ENCODE measurements at regions not wholly inside any gene's neighbourhood (a gene's known extent, or its start where the extent isn't known, plus 50 kb on each side); places are given as distances from the start of the nearest gene placed in this dataset.
"Not testable (repeated sequence)": the region's sequence is repeated elsewhere in the genome, so short reads cannot be mapped to it uniquely, and the experiment has no call there.

GRCh38 chr5:155136216-155136850 lies 122.8 kb downstream of the KIF4B start:
- Histone ChIP-seq H3K36me3 (ENCODE audit: control insufficient read depth in 3 of 3, insufficient read depth in 3 of 3, low read length in 3 of 3) (no peaks in the 10 kb centered on the region), H3K9me3 (ENCODE audit: control insufficient read depth in 3 of 3, low read length in 3 of 3) (no peaks in the 10 kb centered on the region), H3K4me1 (ENCODE audit: control insufficient read depth in 3 of 3, insufficient read depth in 3 of 3, low read length in 3 of 3) (no peaks in the 10 kb centered on the region), H3K27me3 (ENCODE audit: control insufficient read depth in 3 of 3, insufficient read depth in 3 of 3, low read length in 3 of 3) (peaks cover 0 to 9% (median 0%) of the 10 kb centered on the region in 3 donors), H3K27ac (ENCODE audit: low read depth, low read length) (no peak overlapping the region), H3K4me3 (ENCODE audit: low read length in 3 of 3) (no peak overlapping the region), H3K9ac (ENCODE audit: low read depth in 1 of 3, low read length in 3 of 3) (no peak overlapping the region)

- Histone ChIP-seq H3K4me3 (ENCODE audit: low read length in 3 of 3) (no peak overlapping the region), H3K9me3 (ENCODE audit: control insufficient read depth in 3 of 3, low read length in 3 of 3) (no peaks in the 10 kb centered on the region), H3K9ac (ENCODE audit: low read depth in 1 of 3, low read length in 3 of 3) (no peak overlapping the region), H3K36me3 (ENCODE audit: control insufficient read depth in 3 of 3, insufficient read depth in 3 of 3, low read length in 3 of 3) (no peaks in the 10 kb centered on the region), H3K4me1 (ENCODE audit: control insufficient read depth in 3 of 3, insufficient read depth in 3 of 3, low read length in 3 of 3) (no peaks in the 10 kb centered on the region), H3K27ac (ENCODE audit: low read depth, low read length) (no peak overlapping the region), H3K27me3 (ENCODE audit: control insufficient read depth in 3 of 3, insufficient read depth in 3 of 3, low read length in 3 of 3) (peaks cover 0 to 9% (median 0%) of the 10 kb centered on the region in 3 donors)
These were observed 124.1 kb downstream of the KIF4B start for GRCh38 chr5:155137683-155138082.

GRCh38 chr5:155140646-155141045 lies 127.1 kb downstream of the KIF4B start:
- Histone ChIP-seq H3K4me3 (ENCODE audit: low read length in 3 of 3) (no peak overlapping the region), H3K9ac (ENCODE audit: low read depth in 1 of 3, low read length in 3 of 3) (no peak overlapping the region), H3K27me3 (ENCODE audit: control insufficient read depth in 3 of 3, insufficient read depth in 3 of 3, low read length in 3 of 3) (peaks cover 0 to 9% (median 0%) of the 10 kb centered on the region in 3 donors), H3K4me1 (ENCODE audit: control insufficient read depth in 3 of 3, insufficient read depth in 3 of 3, low read length in 3 of 3) (no peaks in the 10 kb centered on the region), H3K36me3 (ENCODE audit: control insufficient read depth in 3 of 3, insufficient read depth in 3 of 3, low read length in 3 of 3) (no peaks in the 10 kb centered on the region), H3K9me3 (ENCODE audit: control insufficient read depth in 3 of 3, low read length in 3 of 3) (no peaks in the 10 kb centered on the region), H3K27ac (ENCODE audit: low read depth, low read length) (no peak overlapping the region)

- Histone ChIP-seq H3K27ac (ENCODE audit: low read depth, low read length) (no peak overlapping the region), H3K4me1 (ENCODE audit: control insufficient read depth in 3 of 3, insufficient read depth in 3 of 3, low read length in 3 of 3) (no peaks in the 10 kb centered on the region), H3K27me3 (ENCODE audit: control insufficient read depth in 3 of 3, insufficient read depth in 3 of 3, low read length in 3 of 3) (no peaks in the 10 kb centered on the region), H3K9ac (ENCODE audit: low read depth in 1 of 3, low read length in 3 of 3) (no peak overlapping the region), H3K4me3 (ENCODE audit: low read length in 3 of 3) (no peak overlapping the region), H3K36me3 (ENCODE audit: control insufficient read depth in 3 of 3, insufficient read depth in 3 of 3, low read length in 3 of 3) (no peaks in the 10 kb centered on the region), H3K9me3 (ENCODE audit: control insufficient read depth in 3 of 3, low read length in 3 of 3) (no peaks in the 10 kb centered on the region)
These were observed 131.4 kb downstream of the KIF4B start for GRCh38 chr5:155144956-155145355.

GRCh38 chr5:155147222-155147621 lies 133.7 kb downstream of the KIF4B start:
- Histone ChIP-seq H3K27me3 (ENCODE audit: control insufficient read depth in 3 of 3, insufficient read depth in 3 of 3, low read length in 3 of 3) (no peaks in the 10 kb centered on the region), H3K4me1 (ENCODE audit: control insufficient read depth in 3 of 3, insufficient read depth in 3 of 3, low read length in 3 of 3) (no peaks in the 10 kb centered on the region), H3K27ac (ENCODE audit: low read depth, low read length) (no peak overlapping the region), H3K9ac (ENCODE audit: low read depth in 1 of 3, low read length in 3 of 3) (no peak overlapping the region), H3K9me3 (ENCODE audit: control insufficient read depth in 3 of 3, low read length in 3 of 3) (no peaks in the 10 kb centered on the region), H3K36me3 (ENCODE audit: control insufficient read depth in 3 of 3, insufficient read depth in 3 of 3, low read length in 3 of 3) (no peaks in the 10 kb centered on the region), H3K4me3 (ENCODE audit: low read length in 3 of 3) (no peak overlapping the region)

GRCh38 chr5:155148694-155149093 lies 135.1 kb downstream of the KIF4B start:
- H3K9ac ChIP-seq (ENCODE audit: low read depth in 1 of 3, low read length in 3 of 3): no peak overlapping the region
- no peak overlapping the region for H3K27ac ChIP-seq (ENCODE audit: low read depth, low read length)
- H3K4me1 ChIP-seq (ENCODE audit: control insufficient read depth in 3 of 3, insufficient read depth in 3 of 3, low read length in 3 of 3): no peaks in the 10 kb centered on the region
- no peaks in the 10 kb centered on the region for H3K36me3 ChIP-seq (ENCODE audit: control insufficient read depth in 3 of 3, insufficient read depth in 3 of 3, low read length in 3 of 3)
- H3K9me3 ChIP-seq (ENCODE audit: control insufficient read depth in 3 of 3, low read length in 3 of 3): no peaks in the 10 kb centered on the region
- H3K4me3 ChIP-seq (ENCODE audit: low read length in 3 of 3): no peak overlapping the region
- H3K27me3 ChIP-seq (ENCODE audit: control insufficient read depth in 3 of 3, insufficient read depth in 3 of 3, low read length in 3 of 3): no peaks in the 10 kb centered on the region

- H3K27ac ChIP-seq (ENCODE audit: low read depth, low read length): no peak overlapping the region
- no peaks in the 10 kb centered on the region for H3K9me3 ChIP-seq (ENCODE audit: control insufficient read depth in 3 of 3, low read length in 3 of 3)
These were observed 136.5 kb downstream of the KIF4B start for GRCh38 chr5:155150012-155150411.

GRCh38 chr5:155154973-155155372 lies 141.4 kb downstream of the KIF4B start:
- Histone ChIP-seq H3K27ac (ENCODE audit: low read depth, low read length) (no peak overlapping the region), H3K27me3 (ENCODE audit: control insufficient read depth in 3 of 3, insufficient read depth in 3 of 3, low read length in 3 of 3) (no peaks in the 10 kb centered on the region), H3K4me1 (ENCODE audit: control insufficient read depth in 3 of 3, insufficient read depth in 3 of 3, low read length in 3 of 3) (no peaks in the 10 kb centered on the region)

More at GRCh38 chr5:155150012-155150411, 136.5 kb downstream of the KIF4B start:
- Histone ChIP-seq H3K4me1 (ENCODE audit: control insufficient read depth in 3 of 3, insufficient read depth in 3 of 3, low read length in 3 of 3) (no peaks in the 10 kb centered on the region), H3K36me3 (ENCODE audit: control insufficient read depth in 3 of 3, insufficient read depth in 3 of 3, low read length in 3 of 3) (no peaks in the 10 kb centered on the region), H3K27me3 (ENCODE audit: control insufficient read depth in 3 of 3, insufficient read depth in 3 of 3, low read length in 3 of 3) (no peaks in the 10 kb centered on the region), H3K4me3 (ENCODE audit: low read length in 3 of 3) (no peak overlapping the region), H3K9ac (ENCODE audit: low read depth in 1 of 3, low read length in 3 of 3) (no peak overlapping the region)

GRCh38 chr5:155163084-155163483 lies 149.5 kb downstream of the KIF4B start:
- H3K27ac ChIP-seq (ENCODE audit: low read depth, low read length); H3K4me3 ChIP-seq (ENCODE audit: low read length in 3 of 3); H3K27me3 ChIP-seq (ENCODE audit: control insufficient read depth in 3 of 3, insufficient read depth in 3 of 3, low read length in 3 of 3); H3K4me1 ChIP-seq (ENCODE audit: control insufficient read depth in 3 of 3, insufficient read depth in 3 of 3, low read length in 3 of 3); H3K9me3 ChIP-seq (ENCODE audit: control insufficient read depth in 3 of 3, low read length in 3 of 3); H3K36me3 ChIP-seq (ENCODE audit: control insufficient read depth in 3 of 3, insufficient read depth in 3 of 3, low read length in 3 of 3); H3K9ac ChIP-seq (ENCODE audit: low read depth in 1 of 3, low read length in 3 of 3): not testable (repeated sequence)

More at GRCh38 chr5:155154973-155155372, 141.4 kb downstream of the KIF4B start:
- no peaks in the 10 kb centered on the region for H3K36me3 ChIP-seq (ENCODE audit: control insufficient read depth in 3 of 3, insufficient read depth in 3 of 3, low read length in 3 of 3)
- no peak overlapping the region for H3K9ac ChIP-seq (ENCODE audit: low read depth in 1 of 3, low read length in 3 of 3)
- H3K4me3 ChIP-seq (ENCODE audit: low read length in 3 of 3): no peak overlapping the region
- H3K9me3 ChIP-seq (ENCODE audit: control insufficient read depth in 3 of 3, low read length in 3 of 3): no peaks in the 10 kb centered on the region

- no peak overlapping the region for H3K9ac ChIP-seq (ENCODE audit: low read depth in 1 of 3, low read length in 3 of 3)
- H3K9me3 ChIP-seq (ENCODE audit: control insufficient read depth in 3 of 3, low read length in 3 of 3): no peaks in the 10 kb centered on the region
- no peak overlapping the region for H3K27ac ChIP-seq (ENCODE audit: low read depth, low read length)
- no peaks in the 10 kb centered on the region for H3K27me3 ChIP-seq (ENCODE audit: control insufficient read depth in 3 of 3, insufficient read depth in 3 of 3, low read length in 3 of 3)
- H3K36me3 ChIP-seq (ENCODE audit: control insufficient read depth in 3 of 3, insufficient read depth in 3 of 3, low read length in 3 of 3): no peaks in the 10 kb centered on the region
- no peak overlapping the region for H3K4me3 ChIP-seq (ENCODE audit: low read length in 3 of 3)
- no peaks in the 10 kb centered on the region for H3K4me1 ChIP-seq (ENCODE audit: control insufficient read depth in 3 of 3, insufficient read depth in 3 of 3, low read length in 3 of 3)
These were observed 154.2 kb downstream of the KIF4B start for GRCh38 chr5:155167736-155168135.

All from skeletal muscle tissue (tissue), 3 donors.